KMS-11 (cell line): ENCODE measurements at regions not wholly inside any gene's neighbourhood (a gene's known extent, or its start where the extent isn't known, plus 50 kb on each side); places are given as distances from the start of the nearest gene placed in this dataset.

Experiments used
- H2AFZ ChIP-seq: fragments of 200-600 bp; sonication (generic); 2 replicates; pipeline ENCODE4 v1.6.1; 2016; ENCODE audit warnings: antibody characterized with exemption, mixed run types, low read depth
- H3K27ac ChIP-seq: fragments of 200-600 bp; sonication (generic); 2 replicates; pipeline ENCODE4 v1.6.1; 2016; ENCODE audit warnings: mild to moderate bottlenecking, mixed run types
- H3K27me3 ChIP-seq: fragments of 200-600 bp; sonication (generic); 2 replicates; pipeline ENCODE4 v1.6.1; 2017; ENCODE audit warnings: mild to moderate bottlenecking, low read depth, mixed run types, moderate library complexity; ENCODE audit not compliant: insufficient read depth
- H3K36me3 ChIP-seq: fragments of 200-600 bp; sonication (generic); 2 replicates; pipeline ENCODE4 v1.6.1; 2017; ENCODE audit warnings: mild to moderate bottlenecking, mixed run types; ENCODE audit not compliant: insufficient read depth
- H3K4me1 ChIP-seq: fragments of 200-600 bp; sonication (generic); 2 replicates; pipeline ENCODE4 v1.6.1; 2016; ENCODE audit warnings: mild to moderate bottlenecking, low read depth, mixed run types; ENCODE audit not compliant: poor library complexity, severe bottlenecking
- H3K4me2 ChIP-seq: fragments of 200-600 bp; sonication (generic); 2 replicates; pipeline ENCODE4 v1.7.0; 2016; ENCODE audit warnings: mild to moderate bottlenecking, mixed run types
- H3K4me3 ChIP-seq: fragments of 200-600 bp; sonication (generic); IDR thresholded peaks from 2 replicates; pipeline ENCODE4 v1.6.1; 2017; ENCODE audit warnings: low read depth, low read length, mixed read lengths; ENCODE audit not compliant: insufficient read depth
- H3K79me2 ChIP-seq: fragments of 200-600 bp; sonication (generic); 2 replicates; pipeline ENCODE4 v1.6.1; 2016; ENCODE audit warnings: low read depth, mixed run types; ENCODE audit not compliant: insufficient read depth
- H3K9ac ChIP-seq: fragments of 200-600 bp; sonication (generic); 2 replicates; pipeline ENCODE4 v1.6.1; 2016; ENCODE audit warnings: mild to moderate bottlenecking, mixed run types
- H4K20me1 ChIP-seq: fragments of 200-600 bp; sonication (generic); 2 replicates; pipeline ENCODE4 v1.6.1; 2016; ENCODE audit warnings: mild to moderate bottlenecking, mixed run types; ENCODE audit not compliant: insufficient read depth
- TF ChIP-seq, protein P1 (sequence below): fragments of 200-600 bp; sonication (generic); conservative IDR thresholded peaks from 2 replicates; pipeline ENCODE4 v1.6.1; 2017; ENCODE audit warnings: low read depth, mild to moderate bottlenecking, antibody characterized with exemption, low read length, moderate library complexity, mixed read lengths

DNA sequence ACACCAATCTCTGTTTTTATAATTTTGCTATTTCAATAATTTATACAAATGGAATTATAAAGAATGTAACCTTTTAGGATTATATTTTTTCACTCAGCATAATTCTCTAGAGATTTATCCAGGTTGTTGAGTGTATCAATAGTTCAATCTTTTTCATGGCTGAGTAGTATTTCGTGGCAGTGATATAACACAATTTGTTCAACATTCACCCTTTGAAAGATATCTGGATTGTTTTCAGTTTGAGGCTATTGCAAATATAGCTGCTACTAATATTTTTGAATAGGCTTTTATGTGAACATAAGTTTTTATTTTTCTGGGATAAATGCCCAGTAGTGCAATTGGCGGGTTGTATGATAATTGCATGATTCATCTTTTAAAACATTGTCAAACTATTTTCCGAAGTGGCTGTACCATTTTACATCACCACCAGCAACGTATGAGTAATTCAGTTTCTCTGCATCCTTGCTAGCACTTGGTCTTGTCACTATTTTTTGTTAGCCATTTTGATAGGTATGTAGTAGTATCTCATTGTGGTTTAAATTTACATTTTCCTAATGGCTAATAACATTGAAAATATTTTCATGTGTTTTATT, 55.6 kb upstream of the ABCD3 start:
- no peak overlapping the region for H3K4me2 ChIP-seq
- TF ChIP-seq, protein P1, sequence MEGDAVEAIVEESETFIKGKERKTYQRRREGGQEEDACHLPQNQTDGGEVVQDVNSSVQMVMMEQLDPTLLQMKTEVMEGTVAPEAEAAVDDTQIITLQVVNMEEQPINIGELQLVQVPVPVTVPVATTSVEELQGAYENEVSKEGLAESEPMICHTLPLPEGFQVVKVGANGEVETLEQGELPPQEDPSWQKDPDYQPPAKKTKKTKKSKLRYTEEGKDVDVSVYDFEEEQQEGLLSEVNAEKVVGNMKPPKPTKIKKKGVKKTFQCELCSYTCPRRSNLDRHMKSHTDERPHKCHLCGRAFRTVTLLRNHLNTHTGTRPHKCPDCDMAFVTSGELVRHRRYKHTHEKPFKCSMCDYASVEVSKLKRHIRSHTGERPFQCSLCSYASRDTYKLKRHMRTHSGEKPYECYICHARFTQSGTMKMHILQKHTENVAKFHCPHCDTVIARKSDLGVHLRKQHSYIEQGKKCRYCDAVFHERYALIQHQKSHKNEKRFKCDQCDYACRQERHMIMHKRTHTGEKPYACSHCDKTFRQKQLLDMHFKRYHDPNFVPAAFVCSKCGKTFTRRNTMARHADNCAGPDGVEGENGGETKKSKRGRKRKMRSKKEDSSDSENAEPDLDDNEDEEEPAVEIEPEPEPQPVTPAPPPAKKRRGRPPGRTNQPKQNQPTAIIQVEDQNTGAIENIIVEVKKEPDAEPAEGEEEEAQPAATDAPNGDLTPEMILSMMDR, result no peak

DNA sequence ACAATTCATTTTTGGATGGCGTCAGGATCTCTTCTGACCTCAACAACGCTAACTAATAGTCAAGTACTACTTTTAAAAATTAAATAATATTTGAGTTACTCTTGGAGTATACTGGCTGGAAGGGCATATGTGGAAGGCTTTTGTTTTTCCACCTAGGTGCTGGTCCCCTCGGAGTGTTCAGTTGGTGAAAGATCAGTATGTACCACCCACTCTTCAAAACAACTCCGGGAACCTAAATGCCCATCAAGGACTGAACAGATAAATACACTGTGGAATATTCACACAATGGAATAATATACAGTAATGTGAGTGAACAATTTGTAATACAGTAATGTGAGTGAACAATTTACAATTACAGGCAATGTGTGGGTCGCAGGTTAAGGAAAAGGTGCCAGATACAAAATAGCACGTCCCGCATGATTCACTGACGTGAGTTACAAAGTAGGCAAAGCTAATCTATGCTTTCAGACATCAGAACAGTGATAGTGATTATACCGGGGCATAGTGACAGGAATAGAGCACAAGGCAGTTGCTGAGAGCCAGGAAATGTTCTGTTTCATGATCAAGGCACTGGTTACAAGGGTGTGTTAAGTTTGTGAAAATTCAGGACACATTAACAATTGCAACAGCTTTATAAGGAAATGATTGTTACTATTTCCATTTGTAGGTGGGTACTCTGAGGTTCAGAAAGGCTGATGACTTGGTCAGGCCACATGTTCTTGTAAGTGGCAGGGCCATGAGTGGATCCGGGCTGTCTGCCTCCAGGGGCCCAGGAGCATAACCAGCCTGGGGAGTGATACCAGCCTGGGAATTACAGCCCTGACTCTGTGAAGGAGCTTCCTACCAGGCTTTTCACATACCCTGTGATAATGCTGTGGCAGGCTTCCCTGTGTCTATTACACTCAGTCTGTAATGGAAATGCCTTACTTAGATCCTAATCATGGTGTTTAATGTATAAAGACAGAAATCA, 59.3 kb upstream of the ABCD3 start:
- TF ChIP-seq, protein P1, result no peak
- H3K4me1 ChIP-seq, result no peaks in the 10 kb centered on the region
- no peak overlapping the region for H2AFZ ChIP-seq
- H3K9ac ChIP-seq, result no peak overlapping the region
- no peaks in the 10 kb centered on the region for H3K27me3 ChIP-seq
- H3K4me2 ChIP-seq, result no peak overlapping the region
- H3K36me3 ChIP-seq, result no peaks in the 10 kb centered on the region
- H3K4me3 ChIP-seq, result no peak overlapping the region
- H3K27ac ChIP-seq, result no peak overlapping the region
- H4K20me1 ChIP-seq, result no peaks in the 10 kb centered on the region
- H3K79me2 ChIP-seq, result no peaks in the 10 kb centered on the region

More for the DNA sequence above, 55.6 kb upstream of the ABCD3 start:
- Histone ChIP-seq H3K27ac (no peak overlapping the region), H3K4me1 (no peaks in the 10 kb centered on the region), H4K20me1 (no peaks in the 10 kb centered on the region), H3K27me3 (no peaks in the 10 kb centered on the region), H3K36me3 (no peaks in the 10 kb centered on the region), H2AFZ (no peak overlapping the region), H3K79me2 (no peaks in the 10 kb centered on the region), H3K9ac (no peak overlapping the region), H3K4me3 (no peak overlapping the region)

DNA sequence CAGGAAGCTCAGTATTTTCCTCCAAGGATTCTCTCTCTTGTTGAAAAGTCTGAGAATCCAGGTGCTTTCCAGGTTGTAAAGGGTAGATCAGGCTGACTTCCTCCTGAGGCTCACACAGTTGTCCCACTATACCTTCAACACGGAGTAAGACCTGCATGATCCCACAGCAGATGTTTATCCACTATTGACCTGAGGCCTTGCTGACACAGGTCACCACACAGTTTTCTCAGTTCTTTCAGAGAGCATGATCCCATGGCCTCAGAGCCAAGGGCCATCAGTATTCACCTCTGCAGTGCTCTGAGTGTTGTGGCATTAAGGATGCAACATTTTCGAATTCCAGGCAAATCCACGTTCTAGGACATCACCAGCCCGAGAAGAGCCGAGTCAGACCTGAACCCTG, 60.5 kb upstream of the ABCD3 start:
- no peaks in the 10 kb centered on the region for H3K36me3 ChIP-seq
- TF ChIP-seq, protein P1, result no peak
- no peak overlapping the region for H2AFZ ChIP-seq
- H3K27me3 ChIP-seq, result no peaks in the 10 kb centered on the region
- H3K4me1 ChIP-seq, result no peaks in the 10 kb centered on the region
- no peaks in the 10 kb centered on the region for H4K20me1 ChIP-seq
- H3K4me3 ChIP-seq, result no peak overlapping the region
- no peak overlapping the region for H3K9ac ChIP-seq
- H3K4me2 ChIP-seq, result no peak overlapping the region
- no peaks in the 10 kb centered on the region for H3K79me2 ChIP-seq
- H3K27ac ChIP-seq, result no peak overlapping the region

DNA sequence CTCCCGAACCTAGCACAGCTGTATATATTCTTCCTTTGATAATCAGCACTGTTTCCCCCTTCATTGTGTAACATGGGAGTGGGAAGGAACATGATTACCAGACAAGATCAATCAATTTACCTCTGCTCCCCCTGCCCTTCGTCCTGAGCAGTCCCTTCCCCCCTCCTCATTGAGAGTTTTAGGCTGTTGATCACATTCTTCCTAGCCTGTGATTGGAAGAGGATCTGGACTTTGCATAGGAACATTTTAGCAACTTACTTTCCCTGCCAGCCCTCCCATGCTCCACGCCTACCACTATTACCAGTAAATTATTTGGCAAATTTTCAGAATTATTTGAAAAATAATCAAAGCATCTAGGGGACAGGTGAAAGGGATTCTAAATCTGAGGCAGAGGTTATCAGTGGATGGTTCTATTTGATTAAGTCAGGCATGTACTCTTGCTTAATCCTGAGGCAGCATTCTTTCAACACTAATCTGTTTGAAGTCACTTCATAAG, 62.7 kb upstream of the ABCD3 start:
- no peak overlapping the region for H3K4me2 ChIP-seq
- no peak overlapping the region for H3K9ac ChIP-seq
- no peak overlapping the region for H3K27ac ChIP-seq
- H3K79me2 ChIP-seq, result no peaks in the 10 kb centered on the region
- no peaks in the 10 kb centered on the region for H3K27me3 ChIP-seq
- no peaks in the 10 kb centered on the region for H3K4me1 ChIP-seq
- no peak overlapping the region for H3K4me3 ChIP-seq
- no peaks in the 10 kb centered on the region for H3K36me3 ChIP-seq
- no peaks in the 10 kb centered on the region for H4K20me1 ChIP-seq
- TF ChIP-seq, protein P1, result no peak
- H2AFZ ChIP-seq, result no peak overlapping the region
